GM12891 (cell line): ENCODE measurements at regions not wholly inside any gene's neighbourhood (a gene's known extent, or its start where the extent isn't known, plus 50 kb on each side); places are given as distances from the start of the nearest gene placed in this dataset.

ENCODE experiments used
- POLR2A ChIP-seq: IDR thresholded peaks from 2 replicates; pipeline ENCODE4 v1.6.1; 2011; ENCODE audit warnings: low read depth, low read length, control low read depth
- POLR2AphosphoS5 ChIP-seq: IDR thresholded peaks from 2 replicates; pipeline ENCODE4 v1.6.1; 2011; ENCODE audit warnings: low read depth, low read length, control low read depth
- POU2F2 ChIP-seq: IDR thresholded peaks from 2 replicates; pipeline ENCODE4 v1.6.1; 2011; ENCODE audit warnings: low read depth, mild to moderate bottlenecking, control low read depth, low read length, moderate library complexity
- SPI1 ChIP-seq: IDR thresholded peaks from 2 replicates; pipeline ENCODE4 v1.6.1; 2011; ENCODE audit warnings: low read depth, low read length, control low read depth
- TAF1 ChIP-seq: IDR thresholded peaks from 2 replicates; pipeline ENCODE4 v1.6.1; 2011; ENCODE audit warnings: low read depth, low read length, control low read depth

DNA sequence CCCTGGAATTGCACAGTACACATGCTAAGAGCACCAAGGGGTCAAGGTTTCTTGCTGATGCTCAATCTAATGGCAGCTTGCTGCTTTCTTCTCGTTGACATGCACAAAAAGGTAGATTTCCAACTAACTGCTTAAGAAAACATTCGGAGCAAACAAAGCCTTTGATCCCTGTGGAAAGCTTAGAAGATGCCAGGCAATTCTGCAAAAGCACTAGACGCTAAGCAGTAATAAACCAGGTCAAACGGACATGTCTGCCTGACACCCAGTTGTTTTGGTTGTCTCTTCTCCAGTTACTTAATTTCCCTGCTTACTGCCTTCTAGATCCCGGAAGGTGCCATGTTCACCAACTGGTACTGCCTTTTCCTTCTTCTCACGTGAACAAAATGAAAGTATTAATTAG lies 100.5 kb upstream of the TMCC3 start:
- TF ChIP-seq POLR2A (no peak), POLR2AphosphoS5 (no peak), TAF1 (no peak), POU2F2 (no peak), SPI1 (no peak)
